ENCODE measurements at regions not wholly inside any gene's neighbourhood (a gene's known extent, or its start where the extent isn't known, plus 50 kb on each side); places are given as distances from the start of the nearest gene placed in this dataset.

GRCh38 chr14:28467611-28468010 lies 299.0 kb upstream of the FOXG1 start:
- BruUV-seq (replicated peaks): no TSS peak
- Histone ChIP-seq H3K4me1 (ENCODE audit: insufficient read depth, low read length, poor library complexity, severe bottlenecking) (no peaks in the 10 kb centered on the region), H3K9me3 (ENCODE audit: low read depth, low read length, poor library complexity, severe bottlenecking) (no peaks in the 10 kb centered on the region), H3K4me3 (ENCODE audit: low read depth, low read length, poor library complexity, severe bottlenecking) (no peak overlapping the region), H3K27me3 (replicated peaks; ENCODE audit: insufficient read depth, low read depth, low read length, poor library complexity) (peaks cover 6% of the 10 kb centered on the region), H3K36me3 (ENCODE audit: insufficient read depth, low read length, poor library complexity, severe bottlenecking) (no peaks in the 10 kb centered on the region), H3K27ac (ENCODE audit: low read depth, low read length, poor library complexity, severe bottlenecking) (no peak overlapping the region)
- no peak for DNase-seq (ENCODE audit: low spot score)
- no peak for TF ChIP-seq EZH2 (IDR thresholded peaks at IDR 0.05; ENCODE audit: borderline replicate concordance, low read depth, low read length, poor library complexity, severe bottlenecking)
- no peak for TF ChIP-seq CTCF (conservative IDR thresholded peaks at IDR 0.05; ENCODE audit: low read depth, low read length)
- intact Hi-C loops (cut with micrococcal nuclease; ENCODE audit: unreplicated experiment): no loop called here
- CTCF ChIA-PET: no interaction called here
- POLR2A ChIA-PET (ENCODE audit: low non-redundant PET): no interaction called here

GRCh38 chr14:28468191-28469151 lies 298.1 kb upstream of the FOXG1 start:
- Histone ChIP-seq H3K27ac (ENCODE audit: low read depth, low read length, poor library complexity, severe bottlenecking) (no peak overlapping the region), H3K9me3 (ENCODE audit: low read depth, low read length, poor library complexity, severe bottlenecking) (no peaks in the 10 kb centered on the region), H3K27me3 (replicated peaks; ENCODE audit: insufficient read depth, low read depth, low read length, poor library complexity) (peaks cover 6% of the 10 kb centered on the region), H3K36me3 (ENCODE audit: insufficient read depth, low read length, poor library complexity, severe bottlenecking) (no peaks in the 10 kb centered on the region), H3K4me3 (ENCODE audit: low read depth, low read length, poor library complexity, severe bottlenecking) (no peak overlapping the region), H3K4me1 (ENCODE audit: insufficient read depth, low read length, poor library complexity, severe bottlenecking) (no peaks in the 10 kb centered on the region)
- ChIA-PET POLR2A (ENCODE audit: low non-redundant PET) (no interaction called here), CTCF (no interaction called here)
- no peak for TF ChIP-seq CTCF (conservative IDR thresholded peaks at IDR 0.05; ENCODE audit: low read depth, low read length)
- TF ChIP-seq EZH2 (IDR thresholded peaks at IDR 0.05; ENCODE audit: borderline replicate concordance, low read depth, low read length, poor library complexity, severe bottlenecking): no peak
- intact Hi-C loops (cut with micrococcal nuclease; ENCODE audit: unreplicated experiment): no loop called here
- no TSS peak for BruUV-seq (replicated peaks)
- DNase-seq (ENCODE audit: low spot score): no peak

GRCh38 chr14:28482251-28483040 lies 284.1 kb upstream of the FOXG1 start:
- no peak for DNase-seq (ENCODE audit: low spot score)
- BruUV-seq (replicated peaks): no TSS peak
- no peaks in the 10 kb centered on the region for H3K9me3 ChIP-seq (ENCODE audit: low read depth, low read length, poor library complexity, severe bottlenecking)
- TF ChIP-seq EZH2 (IDR thresholded peaks at IDR 0.05; ENCODE audit: borderline replicate concordance, low read depth, low read length, poor library complexity, severe bottlenecking) (no peak), CTCF (conservative IDR thresholded peaks at IDR 0.05; ENCODE audit: low read depth, low read length) (no peak)
- POLR2A ChIA-PET (ENCODE audit: low non-redundant PET): no interaction called here
- H3K4me3 ChIP-seq (ENCODE audit: low read depth, low read length, poor library complexity, severe bottlenecking): no peak overlapping the region
- H3K27me3 ChIP-seq (replicated peaks; ENCODE audit: insufficient read depth, low read depth, low read length, poor library complexity): peaks cover 25% of the 10 kb centered on the region
- no peak overlapping the region for H3K27ac ChIP-seq (ENCODE audit: low read depth, low read length, poor library complexity, severe bottlenecking)
- H3K36me3 ChIP-seq (ENCODE audit: insufficient read depth, low read length, poor library complexity, severe bottlenecking): no peaks in the 10 kb centered on the region
- CTCF ChIA-PET: no interaction called here
- no peaks in the 10 kb centered on the region for H3K4me1 ChIP-seq (ENCODE audit: insufficient read depth, low read length, poor library complexity, severe bottlenecking)
- intact Hi-C loops (cut with micrococcal nuclease; ENCODE audit: unreplicated experiment): no loop called here

Measured in A673 (cell line).